ENCODE measurements at regions not wholly inside any gene's neighbourhood (a gene's known extent, or its start where the extent isn't known, plus 50 kb on each side); places are given as distances from the start of the nearest gene placed in this dataset.

DNA sequence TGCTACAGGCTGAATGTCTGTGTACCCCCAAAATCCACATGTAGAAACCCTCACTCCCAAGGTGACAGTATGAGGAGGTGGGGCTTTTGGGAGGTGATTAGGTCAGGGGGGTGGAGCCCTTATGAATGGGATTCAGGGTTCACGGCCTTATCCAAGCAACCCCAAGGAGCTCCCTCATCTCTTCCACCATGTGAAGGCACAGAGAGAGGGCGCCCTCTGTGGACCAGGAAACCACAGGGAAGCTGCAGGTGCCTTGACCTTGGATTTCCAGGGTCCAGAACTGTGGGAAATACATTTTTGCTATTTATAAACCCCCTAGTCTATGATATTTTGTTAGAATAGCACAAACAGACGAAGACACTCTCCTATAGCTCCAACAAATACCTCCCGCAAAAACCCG is 53.6 kb upstream of the IRX2 start:
- intact Hi-C loops (cut with DNase I): no loop called here
- no peak for ATAC-seq
- H3K27ac ChIP-seq: no peak overlapping the region

DNA sequence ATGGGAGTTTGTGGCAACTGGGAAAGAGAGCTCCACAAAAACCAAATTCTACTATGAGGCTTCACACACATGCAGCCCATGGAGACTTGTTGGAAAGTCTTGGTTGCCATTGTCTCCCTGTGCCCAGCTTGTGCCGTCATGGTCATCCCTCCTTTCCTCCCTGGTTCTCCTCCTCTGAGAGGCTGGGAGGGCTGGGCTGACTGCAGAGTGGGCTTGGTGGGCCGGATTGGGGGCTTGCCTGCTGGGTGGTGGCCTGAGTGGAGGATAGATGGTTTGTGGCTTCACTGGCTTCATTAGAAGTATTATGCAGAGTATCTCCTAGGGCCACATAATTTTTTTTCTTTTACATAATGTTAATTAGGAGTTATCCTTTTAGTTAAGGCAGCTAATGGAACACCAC is 52.3 kb upstream of the IRX2 start:
- no peak overlapping the region for H3K27ac ChIP-seq
- H3K4me1 ChIP-seq: no peaks in the 10 kb centered on the region
- intact Hi-C loops (cut with DNase I): no loop called here

More for the DNA sequence above, 53.6 kb upstream of the IRX2 start:
- WGBS, 2 donors: 40 to 46% methylated on average over 5 of the region's 5 CpGs
- H3K27me3 ChIP-seq: peaks cover 0 to 4% of the 10 kb centered on the region in 2 donors
- no peaks in the 10 kb centered on the region for H3K9me3 ChIP-seq
- H3K4me1 ChIP-seq: no peaks in the 10 kb centered on the region
- TF ChIP-seq, protein P1, sequence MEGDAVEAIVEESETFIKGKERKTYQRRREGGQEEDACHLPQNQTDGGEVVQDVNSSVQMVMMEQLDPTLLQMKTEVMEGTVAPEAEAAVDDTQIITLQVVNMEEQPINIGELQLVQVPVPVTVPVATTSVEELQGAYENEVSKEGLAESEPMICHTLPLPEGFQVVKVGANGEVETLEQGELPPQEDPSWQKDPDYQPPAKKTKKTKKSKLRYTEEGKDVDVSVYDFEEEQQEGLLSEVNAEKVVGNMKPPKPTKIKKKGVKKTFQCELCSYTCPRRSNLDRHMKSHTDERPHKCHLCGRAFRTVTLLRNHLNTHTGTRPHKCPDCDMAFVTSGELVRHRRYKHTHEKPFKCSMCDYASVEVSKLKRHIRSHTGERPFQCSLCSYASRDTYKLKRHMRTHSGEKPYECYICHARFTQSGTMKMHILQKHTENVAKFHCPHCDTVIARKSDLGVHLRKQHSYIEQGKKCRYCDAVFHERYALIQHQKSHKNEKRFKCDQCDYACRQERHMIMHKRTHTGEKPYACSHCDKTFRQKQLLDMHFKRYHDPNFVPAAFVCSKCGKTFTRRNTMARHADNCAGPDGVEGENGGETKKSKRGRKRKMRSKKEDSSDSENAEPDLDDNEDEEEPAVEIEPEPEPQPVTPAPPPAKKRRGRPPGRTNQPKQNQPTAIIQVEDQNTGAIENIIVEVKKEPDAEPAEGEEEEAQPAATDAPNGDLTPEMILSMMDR (IDR thresholded peaks at IDR 0.05): no peak
- no peak for TF ChIP-seq POLR2A (IDR thresholded peaks at IDR 0.05)
- H3K36me3 ChIP-seq (replicated peaks in 1 of 2; ENCODE audit: insufficient read depth in 1 of 2, low read depth in 2 of 2): no peaks in the 10 kb centered on the region
- no peak overlapping the region for H3K4me3 ChIP-seq
- no peak for DNase-seq

DNA sequence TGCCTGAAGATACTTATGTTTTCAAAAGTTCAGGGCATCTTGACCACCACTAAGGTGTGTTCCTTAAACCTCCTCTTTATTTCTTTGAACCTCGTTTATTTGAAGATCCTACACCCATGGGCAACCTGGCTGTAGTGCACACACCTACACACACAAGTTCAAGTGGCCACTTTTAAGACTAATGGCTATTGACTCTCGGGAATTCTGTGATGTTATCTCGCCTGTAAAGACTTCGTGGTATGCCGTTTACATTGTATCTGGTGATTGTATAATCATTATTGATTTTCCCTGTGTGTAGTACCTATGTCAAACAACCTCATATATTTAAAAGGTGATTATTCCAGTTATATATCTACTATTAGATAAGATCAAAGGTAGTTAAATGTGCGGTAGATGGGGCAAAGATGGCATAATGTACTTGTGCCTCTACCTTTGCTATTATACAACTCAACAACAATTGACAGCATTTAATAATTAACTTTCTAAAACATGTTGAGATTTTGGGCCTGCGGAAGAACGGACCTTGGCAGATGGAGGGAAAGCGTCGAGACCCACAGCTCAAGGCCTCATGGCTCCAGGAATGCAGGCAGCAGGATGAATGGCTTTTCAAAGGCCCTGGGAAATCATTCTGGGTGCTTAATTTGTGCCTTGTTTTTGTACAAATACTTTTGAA is 51.4 kb upstream of the IRX2 start:
- no peak overlapping the region for H3K27ac ChIP-seq
- DNase-seq (no peak), ATAC-seq (no peak)
- TF ChIP-seq POLR2A (IDR thresholded peaks at IDR 0.05): no peak
- intact Hi-C loops (cut with DNase I): no loop called here
- 17 to 29% methylated on average over 10 of the region's 10 CpGs for WGBS, 2 donors
- H3K9me3 ChIP-seq: no peaks in the 10 kb centered on the region
- H3K27me3 ChIP-seq: no peaks in the 10 kb centered on the region
- no peaks in the 10 kb centered on the region for H3K4me1 ChIP-seq
- no peaks in the 10 kb centered on the region for H3K36me3 ChIP-seq (replicated peaks in 1 of 2; ENCODE audit: insufficient read depth in 1 of 2, low read depth in 2 of 2)
- H3K4me3 ChIP-seq: no peak overlapping the region

More for the DNA sequence above, 52.3 kb upstream of the IRX2 start:
- 50 to 64% methylated on average over 1 to 2 of the region's 2 CpGs for WGBS, 2 donors
- DNase-seq (no peak), ATAC-seq (no peak)
- no peak overlapping the region for H3K4me3 ChIP-seq
- no peaks in the 10 kb centered on the region for H3K27me3 ChIP-seq
- no peaks in the 10 kb centered on the region for H3K36me3 ChIP-seq (replicated peaks in 1 of 2; ENCODE audit: insufficient read depth in 1 of 2, low read depth in 2 of 2)
- H3K9me3 ChIP-seq: no peaks in the 10 kb centered on the region
- TF ChIP-seq POLR2A (IDR thresholded peaks at IDR 0.05): no peak
- TF ChIP-seq, protein P1 (IDR thresholded peaks at IDR 0.05): no peak

DNA sequence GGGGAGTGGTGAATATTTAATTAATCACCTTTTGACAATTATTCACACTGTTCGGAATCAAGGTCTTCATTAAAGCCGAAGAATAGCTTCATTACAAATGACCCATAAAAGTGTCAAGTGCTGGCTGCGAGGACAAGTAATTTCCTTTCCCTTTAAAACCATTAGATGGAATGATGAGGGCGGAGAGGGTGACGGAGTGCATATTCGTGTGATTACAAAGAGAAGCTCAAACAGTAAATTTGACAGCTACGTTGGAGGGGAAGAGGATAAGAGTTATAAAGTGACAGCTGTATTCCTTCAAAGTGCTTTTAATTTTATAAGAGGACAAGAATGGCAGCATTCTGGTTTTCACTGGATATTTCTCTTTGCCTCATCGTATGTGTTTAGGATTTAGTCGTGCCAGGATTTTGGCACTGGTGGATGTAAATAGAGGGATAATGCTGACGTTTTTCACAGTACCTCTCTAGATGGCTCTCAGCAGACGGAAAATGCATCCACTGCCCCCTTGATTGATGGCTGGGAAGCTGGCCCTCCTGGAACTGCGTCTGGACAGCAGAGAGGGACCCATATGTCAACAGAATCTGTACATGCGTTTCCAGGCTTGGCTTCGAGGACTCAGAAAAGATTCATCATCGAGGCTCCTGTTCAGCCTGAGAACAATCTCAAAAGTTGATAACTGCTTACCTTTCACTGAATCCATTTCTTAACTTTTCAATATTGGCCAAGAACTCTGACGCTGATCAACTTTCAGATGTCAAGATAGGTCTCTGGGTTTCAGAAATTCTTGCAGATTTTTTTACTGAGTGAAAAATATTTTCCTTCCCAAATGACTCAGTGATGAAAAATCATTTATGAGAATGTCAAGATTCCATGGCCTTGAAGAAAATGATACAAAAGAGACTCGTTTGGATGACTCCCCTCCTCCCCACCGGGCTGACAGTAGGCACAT is 50.4 kb upstream of the IRX2 start:
- intact Hi-C loops (cut with DNase I): no loop called here
- H3K27ac ChIP-seq: no peak overlapping the region
- H3K27me3 ChIP-seq: no peaks in the 10 kb centered on the region
- H3K36me3 ChIP-seq (replicated peaks in 1 of 2; ENCODE audit: insufficient read depth in 1 of 2, low read depth in 2 of 2): no peaks in the 10 kb centered on the region
- no peak for DNase-seq
- 36% methylated on average over 18 of the region's 18 CpGs for WGBS, 2 donors
- no peak for TF ChIP-seq POLR2A (IDR thresholded peaks at IDR 0.05)
- TF ChIP-seq, protein P1 (IDR thresholded peaks at IDR 0.05): no peak
- no peaks in the 10 kb centered on the region for H3K4me1 ChIP-seq
- H3K9me3 ChIP-seq: no peaks in the 10 kb centered on the region
- ATAC-seq: no peak
- no peak overlapping the region for H3K4me3 ChIP-seq

All from body of pancreas (tissue), 4 donors.